ENCODE measurements at regions not wholly inside any gene's neighbourhood (a gene's known extent, or its start where the extent isn't known, plus 50 kb on each side); places are given as distances from the start of the nearest gene placed in this dataset.

- no peak for TF ChIP-seq CTCF (conservative IDR thresholded peaks at IDR 0.05; ENCODE audit: low read length)
- TF ChIP-seq EZH2phosphoT487 (IDR thresholded peaks at IDR 0.05; ENCODE audit: borderline replicate concordance): no peak
These were observed 343.6 kb upstream of the NXPH2 start for GRCh38 chr2:139123795-139124194.
